ENCODE measurements at regions not wholly inside any gene's neighbourhood (a gene's known extent, or its start where the extent isn't known, plus 50 kb on each side); places are given as distances from the start of the nearest gene placed in this dataset.

GRCh38 chr2:83595926-83596325 is 863.2 kb downstream of the SUCLG1 start:
- TF ChIP-seq REST (IDR thresholded peaks at IDR 0.05; ENCODE audit: insufficient read depth in 1 of 2, low read depth in 2 of 2, low read length in 1 of 2) (no peak), SIN3A (IDR thresholded peaks at IDR 0.05; ENCODE audit: borderline replicate concordance, insufficient read depth, low read depth, low read length) (no peak), POLR2AphosphoS5 (IDR thresholded peaks at IDR 0.05; ENCODE audit: low read depth, low read length) (no peak), TCF7L2 (IDR thresholded peaks at IDR 0.05; ENCODE audit: low read depth, low read length) (no peak)
- TF ChIP-seq, protein P1, sequence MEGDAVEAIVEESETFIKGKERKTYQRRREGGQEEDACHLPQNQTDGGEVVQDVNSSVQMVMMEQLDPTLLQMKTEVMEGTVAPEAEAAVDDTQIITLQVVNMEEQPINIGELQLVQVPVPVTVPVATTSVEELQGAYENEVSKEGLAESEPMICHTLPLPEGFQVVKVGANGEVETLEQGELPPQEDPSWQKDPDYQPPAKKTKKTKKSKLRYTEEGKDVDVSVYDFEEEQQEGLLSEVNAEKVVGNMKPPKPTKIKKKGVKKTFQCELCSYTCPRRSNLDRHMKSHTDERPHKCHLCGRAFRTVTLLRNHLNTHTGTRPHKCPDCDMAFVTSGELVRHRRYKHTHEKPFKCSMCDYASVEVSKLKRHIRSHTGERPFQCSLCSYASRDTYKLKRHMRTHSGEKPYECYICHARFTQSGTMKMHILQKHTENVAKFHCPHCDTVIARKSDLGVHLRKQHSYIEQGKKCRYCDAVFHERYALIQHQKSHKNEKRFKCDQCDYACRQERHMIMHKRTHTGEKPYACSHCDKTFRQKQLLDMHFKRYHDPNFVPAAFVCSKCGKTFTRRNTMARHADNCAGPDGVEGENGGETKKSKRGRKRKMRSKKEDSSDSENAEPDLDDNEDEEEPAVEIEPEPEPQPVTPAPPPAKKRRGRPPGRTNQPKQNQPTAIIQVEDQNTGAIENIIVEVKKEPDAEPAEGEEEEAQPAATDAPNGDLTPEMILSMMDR (IDR thresholded peaks at IDR 0.05), result no peak

Measured in Panc1 (cell line).